Fibroblast of villous mesenchyme (primary cell): ENCODE measurements at regions not wholly inside any gene's neighbourhood (a gene's known extent, or its start where the extent isn't known, plus 50 kb on each side); places are given as distances from the start of the nearest gene placed in this dataset.

Experiments used
- DNase-seq: peaks from one replicate; pipeline ENCODE4 v3.0.0-alpha.2; 2010; ENCODE audit warnings: low read depth
- H3K4me3 ChIP-seq: 2 replicates; pipeline ENCODE4 v1.5.1; 2011; ENCODE audit warnings: low read depth, mild to moderate bottlenecking, low read length
- CTCF ChIP-seq: IDR thresholded peaks from 2 replicates; pipeline ENCODE4 v1.5.1; 2012; ENCODE audit warnings: low read depth, mild to moderate bottlenecking, low read length; ENCODE audit not compliant: insufficient read depth

GRCh38 chr16:79862601-79863000, 262.1 kb upstream of the MAF start:
- no peak for DNase-seq
- no peak for TF ChIP-seq CTCF
- no peak overlapping the region for H3K4me3 ChIP-seq

GRCh38 chr16:79856581-79856980, 256.0 kb upstream of the MAF start:
- no peak for TF ChIP-seq CTCF
- no peak for DNase-seq
- H3K4me3 ChIP-seq = no peak overlapping the region

- no peak for DNase-seq
- no peak for TF ChIP-seq CTCF
- H3K4me3 ChIP-seq = no peak overlapping the region
Measured at GRCh38 chr16:79850348-79850747, 249.8 kb upstream of the MAF start.

- no peak for DNase-seq
- H3K4me3 ChIP-seq = no peak overlapping the region
- TF ChIP-seq CTCF = no peak
Measured at GRCh38 chr16:79849119-79849518, 248.6 kb upstream of the MAF start.

GRCh38 chr16:79848719-79849118, 248.2 kb upstream of the MAF start:
- no peak overlapping the region for H3K4me3 ChIP-seq
- DNase-seq = no peak
- TF ChIP-seq CTCF = no peak

- no peak overlapping the region for H3K4me3 ChIP-seq
- DNase-seq = no peak
- TF ChIP-seq CTCF = no peak
Measured at GRCh38 chr16:79847569-79847968, 247.0 kb upstream of the MAF start.

- no peak overlapping the region for H3K4me3 ChIP-seq
- TF ChIP-seq CTCF = no peak
- DNase-seq = no peak
Measured at GRCh38 chr16:79847101-79847500, 246.6 kb upstream of the MAF start.
